GM19438 (cell line): ENCODE measurements at regions not wholly inside any gene's neighbourhood (a gene's known extent, or its start where the extent isn't known, plus 50 kb on each side); places are given as distances from the start of the nearest gene placed in this dataset.
"Not testable (repeated sequence)": the region's sequence is repeated elsewhere in the genome, so short reads cannot be mapped to it uniquely, and the experiment has no call there.

ENCODE experiments used
- ATAC-seq: cut with Tn5 transposase; IDR thresholded peaks from one replicate; pipeline ENCODE4 v1.9.1; 2021; ENCODE audit warnings: low read depth; ENCODE audit not compliant: unreplicated experiment

DNA sequence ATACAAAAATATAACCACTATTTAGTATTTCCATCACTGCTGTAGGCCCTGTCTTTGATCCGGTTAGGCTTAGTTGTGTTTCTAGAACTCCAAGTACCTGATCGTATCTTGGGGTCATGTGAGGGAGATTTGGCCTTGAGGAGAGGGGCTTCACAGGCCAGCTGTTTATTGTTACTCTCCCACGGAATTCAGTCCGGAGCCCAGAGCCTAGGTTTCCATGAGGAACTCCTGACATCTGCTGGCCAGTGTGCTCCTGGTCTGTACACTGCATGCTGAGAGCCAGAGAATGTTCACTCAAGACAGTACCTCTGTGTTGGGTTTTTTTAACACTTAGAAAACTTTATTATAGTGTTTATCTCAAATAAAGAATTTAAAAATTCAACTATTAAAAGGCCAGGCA, 341.0 kb upstream of the TMEM132C start:
- no peak for ATAC-seq

DNA sequence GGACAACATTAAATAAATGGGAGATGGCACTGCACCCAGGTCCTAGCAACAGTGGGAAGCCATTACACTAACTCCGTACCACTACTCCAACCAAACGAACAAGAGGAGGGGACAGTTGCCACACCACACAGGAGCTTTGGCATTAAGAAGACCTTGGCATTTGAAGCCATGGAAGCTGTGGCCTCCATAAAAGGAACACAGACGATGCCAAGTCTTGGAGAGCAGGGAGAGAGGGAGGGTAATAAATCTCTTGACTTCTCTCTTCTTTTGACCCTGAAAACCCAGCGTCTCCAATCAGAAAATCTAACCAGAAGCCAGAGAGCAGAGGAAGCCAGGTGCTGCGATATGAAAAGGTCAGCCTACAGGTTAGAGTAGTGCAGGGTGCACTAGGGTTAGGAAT, 338.8 kb upstream of the TMEM132C start:
- no peak for ATAC-seq

DNA sequence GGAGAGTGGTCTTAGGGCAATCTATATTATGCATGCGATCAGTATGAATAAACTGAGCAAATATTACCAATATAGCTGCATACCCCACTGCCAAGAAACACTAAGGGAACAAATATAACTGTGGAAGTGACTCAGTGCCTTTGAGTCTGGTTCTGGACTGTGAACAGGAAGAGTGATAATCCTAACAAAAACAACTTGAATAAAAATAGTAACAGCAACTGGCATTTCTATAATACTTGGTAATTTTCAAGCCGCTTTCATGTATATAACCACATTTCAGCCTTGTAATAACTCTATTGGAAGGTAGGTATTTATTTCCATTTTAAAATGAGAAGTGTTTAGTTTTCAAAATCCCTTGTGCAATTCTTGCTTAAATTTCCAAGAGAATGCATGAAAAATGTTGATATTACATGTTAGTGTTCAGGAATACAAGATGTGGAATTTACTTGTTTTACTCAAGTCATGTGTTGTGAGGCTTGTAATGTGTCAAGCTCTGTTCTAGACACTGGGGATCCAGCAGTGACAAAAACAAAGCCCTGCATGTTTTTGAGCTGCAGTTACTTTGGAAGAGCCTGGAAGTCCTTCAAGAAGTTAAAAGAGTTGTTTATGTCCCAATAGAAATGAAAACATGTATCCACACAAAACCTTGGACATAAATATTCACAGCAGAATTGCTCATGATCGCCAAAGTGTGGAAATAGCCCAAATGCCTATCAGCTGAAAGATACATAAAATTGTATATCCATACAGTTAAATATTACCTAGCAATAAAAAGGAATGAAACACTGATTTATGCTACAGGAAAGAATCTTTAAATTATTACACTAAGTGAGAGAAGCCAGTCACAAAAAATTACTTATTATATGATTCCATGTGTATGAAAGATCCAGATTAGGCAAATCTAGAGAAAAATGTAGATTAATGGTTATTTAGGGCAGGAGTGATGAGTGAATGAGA, 338.1 kb upstream of the TMEM132C start:
- no peak for ATAC-seq

DNA sequence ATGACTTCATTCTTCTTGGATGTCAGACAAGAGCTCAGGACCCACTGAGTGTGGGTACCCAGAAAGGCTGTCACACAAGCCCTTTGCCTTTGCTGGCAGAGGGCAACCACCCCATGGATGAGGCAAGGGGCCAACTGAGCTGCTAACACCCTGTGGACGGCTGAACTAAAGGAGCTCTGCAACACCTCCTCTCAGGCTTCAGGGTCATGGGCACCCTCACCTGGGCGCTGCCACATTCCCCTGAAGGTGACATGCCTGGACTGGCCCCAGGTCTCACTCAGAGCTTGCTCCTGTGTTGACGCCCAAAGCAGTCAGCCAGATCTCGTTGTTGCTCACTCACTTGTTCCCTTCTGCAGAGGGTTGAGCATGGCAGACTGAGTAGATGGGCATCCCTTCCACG, 336.8 kb upstream of the TMEM132C start:
- no peak for ATAC-seq

DNA sequence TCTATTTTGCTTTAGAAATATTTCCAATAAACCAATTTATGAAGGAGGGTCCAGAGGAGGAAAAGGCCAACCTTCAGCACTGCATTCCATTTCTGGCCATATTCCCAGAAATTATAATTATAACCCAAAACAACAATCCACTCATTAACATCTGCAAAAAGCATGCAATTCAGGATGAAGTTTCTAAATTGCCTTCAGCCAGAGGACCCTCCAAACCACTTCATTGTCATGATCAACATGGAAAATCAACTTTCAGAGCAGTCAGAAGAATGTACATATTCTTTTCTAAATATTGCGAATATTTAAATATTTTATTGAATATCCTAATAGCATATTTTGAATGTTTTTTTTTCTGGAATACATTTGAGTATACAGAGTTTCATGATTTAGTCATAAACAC, 332.6 kb upstream of the TMEM132C start:
- no peak for ATAC-seq

DNA sequence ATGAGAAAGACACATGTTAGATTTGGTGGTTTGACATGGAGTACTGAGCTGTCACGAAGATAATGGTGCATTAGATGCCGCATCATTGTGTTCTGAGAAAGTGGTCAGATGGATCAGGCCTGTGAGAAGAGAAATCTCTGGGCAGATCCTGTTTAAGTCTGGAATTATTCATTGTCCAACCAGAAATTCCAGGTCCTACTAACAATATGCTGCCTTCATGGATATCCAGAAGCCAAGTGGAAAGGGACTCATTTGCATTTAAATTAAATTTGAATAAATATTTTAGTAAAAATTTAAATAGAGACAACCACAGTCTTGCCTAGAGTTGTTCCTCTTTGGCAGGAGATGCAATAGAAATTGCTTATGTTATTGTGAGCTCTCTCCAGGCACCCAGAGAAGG, 330.5 kb upstream of the TMEM132C start:
- ATAC-seq = no peak

DNA sequence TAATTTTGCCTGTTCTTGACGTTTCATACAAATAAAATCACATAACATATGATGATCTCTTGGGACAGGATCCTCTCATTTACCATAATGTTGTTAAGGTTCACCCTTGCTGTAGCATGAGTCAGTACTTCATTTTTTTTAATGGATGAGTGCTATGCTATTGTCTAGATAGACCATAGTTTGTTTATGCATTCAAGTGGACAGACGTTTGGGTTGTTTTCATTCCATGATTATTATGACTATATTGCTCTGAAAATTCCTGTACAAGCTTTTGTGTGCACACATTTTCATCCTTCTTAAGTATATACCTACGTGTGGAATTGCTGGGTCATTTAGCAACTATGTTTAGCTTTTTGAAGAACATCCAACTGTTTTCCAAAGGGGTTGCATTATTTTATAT, 325.6 kb upstream of the TMEM132C start:
- no peak for ATAC-seq

DNA sequence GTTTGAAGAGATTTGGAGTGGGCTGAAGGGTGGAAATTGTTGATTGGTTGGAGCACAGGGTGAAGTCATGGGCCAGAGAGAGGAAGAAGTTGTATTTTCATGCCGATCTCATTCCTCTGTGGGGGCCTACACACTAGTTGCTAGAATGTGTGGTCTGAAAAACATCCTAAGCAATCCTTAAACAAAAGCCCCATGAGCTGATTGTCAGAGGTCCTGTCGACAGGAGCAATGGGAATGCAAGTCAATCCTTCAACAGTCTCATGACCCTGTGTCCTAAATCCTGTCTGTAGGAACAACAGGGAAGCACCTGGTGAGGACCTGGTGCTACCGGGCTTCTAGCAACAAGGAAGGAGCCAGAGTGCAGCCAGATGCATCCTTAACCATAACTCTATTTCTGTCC, 324.0 kb upstream of the TMEM132C start:
- ATAC-seq = no peak

DNA sequence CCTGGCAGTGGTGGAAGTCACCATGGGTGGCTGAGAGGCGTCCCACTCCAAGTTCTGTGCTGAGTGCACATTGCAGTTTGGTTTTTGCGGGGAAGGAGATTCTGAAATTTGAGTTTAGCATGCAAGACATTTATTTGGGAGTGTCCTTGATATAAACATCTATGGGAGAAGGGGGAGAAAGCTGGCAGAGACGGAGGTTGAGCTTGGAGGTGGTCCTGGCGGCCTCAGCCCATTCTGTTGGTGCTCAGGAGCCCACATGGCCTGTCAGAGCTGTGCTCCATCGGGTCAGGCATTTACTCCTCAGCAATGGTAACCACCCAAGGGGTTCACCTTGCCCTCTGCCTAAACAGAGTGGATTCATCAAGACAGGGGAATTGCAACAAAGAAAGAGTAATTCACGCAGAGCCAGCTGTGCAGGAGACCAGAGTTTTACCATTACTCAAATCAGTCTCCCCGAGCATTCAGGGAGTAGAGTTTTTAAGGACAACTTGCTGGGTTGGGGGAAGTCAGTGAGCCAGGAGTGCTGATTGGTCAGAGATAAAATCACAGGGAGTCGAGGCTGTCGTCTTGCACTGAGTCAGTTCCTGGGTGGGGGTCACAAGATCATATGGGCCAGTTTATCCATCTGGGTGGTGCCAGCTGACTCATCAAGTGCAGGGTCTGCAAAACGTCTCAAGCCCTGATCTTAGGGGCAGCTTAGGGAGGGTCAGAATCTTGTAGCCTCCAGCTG, 323.3 kb upstream of the TMEM132C start:
- no peak for ATAC-seq

DNA sequence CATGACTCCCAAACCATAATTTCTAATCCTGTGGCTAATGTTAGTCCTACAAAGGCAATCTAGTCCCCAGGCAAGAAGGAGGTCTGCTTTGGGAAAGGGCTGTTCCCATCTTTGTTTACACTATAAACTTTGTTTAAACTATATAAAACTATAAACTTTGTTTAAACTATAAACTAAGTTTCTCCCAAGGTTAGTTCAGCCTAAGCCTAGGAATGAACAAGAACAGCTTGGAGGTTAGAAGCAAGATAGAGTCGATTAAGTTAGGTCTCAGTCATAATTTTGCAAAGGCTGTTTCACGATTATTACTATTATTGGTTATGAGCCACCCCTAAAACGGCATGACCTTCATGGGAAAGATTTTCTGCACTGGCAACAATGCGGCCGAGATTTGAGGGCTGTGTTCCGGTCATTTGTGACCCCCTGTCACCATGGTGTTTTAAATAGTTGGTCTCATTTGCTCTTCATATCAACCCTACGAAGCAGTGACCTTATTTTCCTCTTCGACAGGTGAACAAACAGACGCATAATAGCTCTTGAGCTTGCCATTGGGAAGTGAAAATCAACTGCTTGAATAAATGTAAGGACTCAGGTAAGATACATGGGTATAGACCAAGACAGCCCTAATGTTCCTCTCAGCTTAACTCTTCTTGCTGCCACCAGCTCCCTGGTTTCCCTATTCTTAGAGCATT, 322.6 kb upstream of the TMEM132C start:
- ATAC-seq = no peak

DNA sequence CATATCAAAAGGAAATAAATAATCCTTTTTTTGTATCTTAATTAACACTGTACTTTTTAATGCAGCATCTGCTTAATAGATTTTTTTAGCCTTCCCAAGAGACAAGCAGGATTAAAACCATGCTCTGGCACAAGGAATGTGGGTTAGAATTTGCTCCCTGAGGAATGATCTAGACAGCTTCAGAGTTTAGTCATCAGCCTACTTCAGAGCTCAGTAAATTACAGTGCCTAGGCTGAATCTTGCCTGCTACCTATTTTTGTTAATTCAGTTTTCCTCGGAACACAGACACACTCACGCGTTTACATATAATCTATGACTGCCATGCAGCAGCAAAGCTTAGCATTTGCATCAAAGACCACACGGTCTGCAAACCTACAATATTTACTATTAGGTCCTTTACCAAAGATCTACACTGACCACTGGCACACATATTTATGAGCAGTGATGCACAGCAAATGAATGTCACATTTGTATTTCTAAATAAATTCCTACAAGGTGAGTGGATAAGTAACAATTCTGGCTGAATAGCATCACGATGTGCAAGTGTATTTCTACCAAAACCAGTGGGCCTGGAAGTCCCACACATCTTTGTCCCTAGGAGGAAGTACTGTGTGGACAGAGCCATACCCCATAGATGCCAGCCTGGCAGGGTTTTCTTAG, 309.8 kb upstream of the TMEM132C start:
- no peak for ATAC-seq

DNA sequence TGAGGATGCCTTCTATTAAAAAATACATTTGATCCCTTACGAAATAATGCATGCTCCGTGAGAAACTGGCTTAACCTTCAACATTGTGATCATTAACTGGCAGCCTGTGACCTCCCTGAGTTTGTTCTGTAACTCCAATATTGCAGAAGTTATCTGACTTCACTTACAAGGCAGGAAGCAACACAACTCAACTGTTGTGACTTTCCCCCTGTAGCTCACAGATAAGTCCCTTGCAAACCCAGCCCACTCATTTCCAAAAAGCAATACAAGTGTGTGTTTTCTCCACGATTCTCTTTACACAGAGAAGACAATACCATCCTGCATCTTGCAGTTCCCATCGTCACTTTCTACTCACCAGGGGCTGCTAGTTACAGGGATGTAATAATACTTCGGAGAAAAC, 304.7 kb upstream of the TMEM132C start:
- no peak for ATAC-seq

DNA sequence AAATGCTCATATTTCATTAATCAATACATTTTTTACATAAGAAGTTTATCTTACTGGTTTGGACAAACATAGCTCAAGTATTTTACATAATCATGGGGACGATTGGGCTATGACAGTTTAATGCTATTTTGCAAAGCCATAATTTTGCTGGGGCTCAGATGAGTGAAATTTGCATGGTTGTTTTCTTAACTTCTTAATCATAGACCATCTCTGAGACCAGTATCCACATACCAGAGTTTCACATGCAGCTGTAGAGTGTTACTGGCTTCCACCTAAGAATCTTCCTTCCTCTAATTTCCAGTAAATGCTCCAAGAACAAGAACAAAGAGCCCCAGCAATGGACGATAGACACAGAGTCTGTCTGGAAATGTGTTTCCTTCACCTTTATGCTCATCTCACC, 303.0 kb upstream of the TMEM132C start:
- ATAC-seq = no peak

DNA sequence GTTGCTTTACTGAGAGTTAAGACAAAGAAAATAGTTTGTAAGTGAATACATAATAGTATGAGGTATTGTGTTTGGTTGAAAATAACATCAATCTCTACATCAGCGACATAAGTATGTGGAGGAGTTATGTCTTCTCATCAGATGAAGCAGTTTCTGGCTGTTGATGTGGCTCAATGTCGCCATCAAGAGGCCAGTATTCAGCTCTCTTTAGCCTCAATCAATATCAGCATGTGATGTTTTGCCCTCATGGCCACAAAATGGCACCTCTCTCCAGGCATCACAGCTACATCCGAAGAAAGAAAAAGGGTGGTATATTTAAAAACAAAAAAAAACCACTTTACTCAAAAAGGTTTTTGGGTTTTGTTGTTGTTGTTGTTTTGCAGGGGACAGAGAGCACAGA, 302.3 kb upstream of the TMEM132C start:
- ATAC-seq = no peak

DNA sequence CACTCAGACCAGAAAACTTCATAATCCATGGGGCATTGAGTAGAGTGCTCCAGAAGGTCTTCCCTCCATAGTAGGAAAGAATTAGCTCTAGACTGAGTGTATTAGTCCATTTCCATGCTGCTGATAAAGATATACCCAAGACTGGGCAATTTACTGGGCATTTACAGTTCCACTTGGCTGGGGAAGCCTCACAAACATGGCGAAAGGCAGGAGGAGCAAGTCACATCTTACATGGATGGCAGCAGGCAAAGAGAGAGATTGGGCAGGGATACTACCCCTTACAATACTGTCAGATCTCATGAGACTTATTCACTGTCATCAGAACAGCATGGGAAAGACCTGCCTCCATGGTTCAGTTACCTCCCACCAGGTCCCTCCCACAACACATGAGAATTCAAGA, 300.6 kb upstream of the TMEM132C start:
- no peak for ATAC-seq

DNA sequence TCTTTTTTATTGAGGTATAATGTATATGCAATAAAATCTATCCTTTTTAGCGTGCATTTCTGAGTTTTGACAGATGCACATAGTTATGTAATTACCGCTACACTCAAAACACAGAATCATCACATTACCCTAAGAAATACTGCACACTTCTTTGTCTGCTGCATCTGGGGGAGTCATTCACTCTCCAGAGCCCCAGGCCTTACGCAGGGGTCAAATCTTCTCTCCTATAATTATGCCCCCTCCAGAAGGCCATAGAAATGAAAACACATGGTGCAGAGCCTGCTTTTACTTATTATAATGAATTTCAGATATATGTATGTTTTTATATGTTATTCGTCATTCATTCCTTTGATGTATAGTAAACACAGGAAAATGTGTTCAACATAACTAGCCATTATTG, 296.5 kb upstream of the TMEM132C start:
- ATAC-seq = no peak

DNA sequence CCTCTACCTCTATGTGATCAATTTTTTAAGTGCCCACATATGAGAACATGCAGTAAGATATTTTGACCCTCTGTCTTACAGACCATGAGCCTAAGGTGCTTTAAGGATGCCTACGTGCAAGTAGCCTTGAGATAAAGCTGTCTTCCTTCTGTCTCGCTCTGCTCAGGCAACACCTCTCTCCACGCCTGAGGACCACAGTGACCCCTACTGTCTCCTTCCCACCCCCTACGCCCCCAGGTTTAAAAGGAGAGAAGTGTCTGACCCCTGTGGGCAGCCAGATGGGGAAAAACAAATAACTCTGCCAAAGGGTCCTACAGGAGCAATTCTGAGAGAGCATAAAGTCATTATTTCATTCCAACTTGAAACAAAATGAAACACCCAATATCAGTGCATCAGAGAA, 286.4 kb upstream of the TMEM132C start:
- no peak for ATAC-seq

DNA sequence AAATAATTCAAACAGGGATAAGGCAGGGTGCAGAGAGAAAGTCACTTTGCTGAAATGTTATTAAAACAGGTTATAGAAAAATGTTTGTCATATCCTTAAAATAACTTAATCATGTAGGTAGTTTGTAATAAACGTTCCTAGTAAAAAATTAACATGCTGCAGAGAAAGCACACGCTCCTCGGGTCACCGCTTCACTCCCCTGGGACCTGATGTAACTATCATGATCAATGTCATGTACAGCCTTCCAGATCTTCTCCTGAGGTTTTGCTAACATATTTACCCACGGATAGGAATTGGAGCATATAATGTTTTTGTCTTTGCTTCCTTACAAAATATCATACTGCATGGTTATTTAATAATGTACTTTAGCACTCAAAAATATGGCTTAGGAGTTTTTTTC, 285.1 kb upstream of the TMEM132C start:
- ATAC-seq = no peak

DNA sequence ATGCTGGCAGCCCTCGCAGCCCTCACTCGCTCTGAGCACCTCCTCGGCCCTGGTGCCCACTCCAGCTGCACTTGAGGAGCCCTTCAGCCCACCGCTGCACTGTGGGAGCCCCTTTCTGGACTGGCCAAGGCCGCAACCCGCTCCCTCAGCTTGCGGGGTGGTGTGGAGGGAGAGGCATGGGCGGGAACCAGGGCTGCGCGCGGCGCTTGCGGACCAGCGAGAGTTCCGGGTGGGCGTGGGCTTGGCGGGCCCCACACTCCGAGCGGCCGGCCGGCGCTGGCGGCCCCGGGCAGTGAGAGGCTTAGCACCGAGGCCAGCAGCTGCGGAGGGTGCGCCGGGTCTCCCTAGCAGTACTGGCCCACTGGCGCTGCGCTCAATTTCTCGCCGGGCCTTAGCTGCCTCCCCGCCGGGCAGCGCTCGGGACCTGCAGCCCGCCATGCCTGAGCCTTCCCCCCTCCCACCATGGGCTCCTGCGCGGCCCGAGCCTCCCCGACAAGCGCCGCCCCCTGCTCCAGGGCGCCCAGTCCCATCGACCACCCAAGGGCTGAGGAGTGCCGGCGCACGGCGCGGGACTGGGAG, 283.7 kb upstream of the TMEM132C start:
- not testable (repeated sequence) for ATAC-seq

DNA sequence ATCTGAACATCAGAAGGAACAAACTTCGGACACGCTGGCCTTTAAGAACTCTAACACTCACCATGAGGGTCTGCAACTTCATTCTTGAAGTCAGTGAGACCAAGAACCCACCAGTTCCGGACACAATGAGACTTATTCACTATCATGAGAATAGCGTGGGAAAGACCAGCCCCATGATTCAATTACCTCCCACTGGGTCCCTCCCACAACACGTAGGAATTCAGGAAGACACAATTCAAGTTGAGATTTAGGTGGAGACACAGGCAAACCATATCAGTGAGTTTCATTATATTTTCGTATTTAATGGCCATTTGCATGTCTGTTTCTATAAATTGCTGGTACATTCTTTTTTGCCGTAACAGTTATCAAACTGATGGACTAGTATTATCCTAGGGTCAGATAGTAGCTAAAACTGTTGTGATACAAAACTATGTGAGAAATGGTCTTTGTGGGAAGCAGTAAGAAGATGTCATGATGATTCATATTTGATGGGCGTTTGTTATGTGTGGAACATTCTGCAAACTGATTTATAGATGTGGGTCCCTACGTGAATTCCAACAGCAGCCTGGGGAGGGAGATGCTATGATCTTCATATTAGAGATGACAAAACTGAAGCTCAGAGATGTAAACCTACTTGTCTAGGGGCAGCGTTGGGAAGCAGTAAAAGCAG, 282.4 kb upstream of the TMEM132C start:
- no peak for ATAC-seq
